Mesenchymal stem cell (in vitro differentiated cells and primary cell): ENCODE measurements at regions not wholly inside any gene's neighbourhood (a gene's known extent, or its start where the extent isn't known, plus 50 kb on each side); places are given as distances from the start of the nearest gene placed in this dataset.

ENCODE experiments used
- DNase-seq: peaks from one replicate; pipeline ENCODE4 v3.0.0-alpha.2; 2013
- H2AFZ ChIP-seq: one replicate; pipeline ENCODE4 v1.6.1; 2013; ENCODE audit warnings: low read depth, mild to moderate bottlenecking, control low read depth, inconsistent platforms, low read length, moderate library complexity
- H2AK5ac ChIP-seq: 2 replicates; pipeline ENCODE4 v1.6.1; 2013; ENCODE audit warnings: low read length, moderate library complexity, mild to moderate bottlenecking, inconsistent platforms; ENCODE audit not compliant: severe bottlenecking
- H2BK120ac ChIP-seq: one replicate; pipeline ENCODE4 v1.6.1; 2013; ENCODE audit warnings: low read depth, mild to moderate bottlenecking, inconsistent platforms, low read length, moderate library complexity
- H2BK12ac ChIP-seq, 2 experiments: one replicate each; pipeline ENCODE4 v1.6.1; 2013; ENCODE audit warnings: inconsistent platforms in 2 of 2, low read length in 2 of 2, mild to moderate bottlenecking in 2 of 2, moderate library complexity in 2 of 2, control low read depth in 1 of 2
- H2BK15ac ChIP-seq: one replicate; pipeline ENCODE4 v1.6.1; 2013; ENCODE audit warnings: mild to moderate bottlenecking, low read depth, inconsistent platforms; ENCODE audit not compliant: poor library complexity, severe bottlenecking
- H2BK5ac ChIP-seq: 2 replicates; pipeline ENCODE4 v1.6.1; 2013; ENCODE audit warnings: low read depth, mild to moderate bottlenecking, low read length, control low read depth, inconsistent platforms; ENCODE audit not compliant: poor library complexity, severe bottlenecking
- H3K14ac ChIP-seq, 2 experiments: one replicate each; pipeline ENCODE4 v1.6.1; 2013; ENCODE audit warnings: inconsistent platforms in 2 of 2, low read length in 2 of 2, control low read depth in 1 of 2, mild to moderate bottlenecking in 1 of 2, moderate library complexity in 1 of 2
- H3K18ac ChIP-seq, 2 experiments: one replicate each; pipeline ENCODE4 v1.6.1; 2013; ENCODE audit warnings: inconsistent platforms in 2 of 2, low read length in 2 of 2, control low read depth in 1 of 2, low read depth in 1 of 2, mild to moderate bottlenecking in 1 of 2
- H3K23ac ChIP-seq, 2 experiments: one replicate each; pipeline ENCODE4 v1.6.1; 2013; ENCODE audit warnings: inconsistent platforms in 2 of 2, low read length in 2 of 2, mild to moderate bottlenecking in 2 of 2, moderate library complexity in 2 of 2, control low read depth in 1 of 2
- H3K27ac ChIP-seq: 2 replicates; pipeline ENCODE4 v1.5.1; 2013; ENCODE audit warnings: mild to moderate bottlenecking, moderate library complexity, low read length, control low read depth, inconsistent platforms; ENCODE audit not compliant: poor library complexity, severe bottlenecking
- H3K27me3 ChIP-seq, 2 experiments: 2 replicates each; pipeline versions ENCODE4 v1.6.1 to v1.7.0; 2013; ENCODE audit warnings: low read length in 2 of 2, mild to moderate bottlenecking in 2 of 2, moderate library complexity in 2 of 2, control low read depth in 1 of 2, inconsistent platforms in 1 of 2; ENCODE audit not compliant: control insufficient read depth in 1 of 2, insufficient read depth in 1 of 2
- H3K36me3 ChIP-seq, 2 experiments: 2 replicates each; pipeline versions ENCODE4 v1.6.1 to v1.7.0; 2013; ENCODE audit warnings: low read length in 2 of 2, control low read depth in 1 of 2, inconsistent platforms in 1 of 2, low read depth in 1 of 2, mild to moderate bottlenecking in 1 of 2; ENCODE audit not compliant: insufficient read depth in 2 of 2, control insufficient read depth in 1 of 2
- H3K4ac ChIP-seq, 2 experiments: one replicate each; pipeline ENCODE4 v1.6.1; 2013; ENCODE audit warnings: inconsistent platforms in 2 of 2, low read length in 2 of 2, mild to moderate bottlenecking in 2 of 2, moderate library complexity in 2 of 2, control low read depth in 1 of 2, low read depth in 1 of 2
- H3K4me1 ChIP-seq: 2 replicates; pipeline ENCODE4 v1.6.1; 2013; ENCODE audit warnings: low read depth, low read length, control low read depth; ENCODE audit not compliant: control insufficient read depth, insufficient read depth
- H3K4me2 ChIP-seq: 2 replicates; pipeline ENCODE4 v1.6.1; 2013; ENCODE audit warnings: low read length, mild to moderate bottlenecking, inconsistent platforms; ENCODE audit not compliant: poor library complexity, severe bottlenecking
- H3K4me3 ChIP-seq, 2 experiments: 2 replicates each; pipeline versions ENCODE4 v1.5.1 to v1.7.0; 2013; ENCODE audit warnings: low read length in 2 of 2, mild to moderate bottlenecking in 2 of 2, control low read depth in 1 of 2, low read depth in 1 of 2; ENCODE audit not compliant: insufficient read depth in 1 of 2
- H3K79me1 ChIP-seq: replicated peaks from 2 replicates; pipeline ENCODE4 v1.6.1; 2013; ENCODE audit warnings: mild to moderate bottlenecking, control low read depth, low read length, inconsistent platforms; ENCODE audit not compliant: poor library complexity, severe bottlenecking
- H3K9ac ChIP-seq: 2 replicates; pipeline ENCODE4 v1.7.0; 2013; ENCODE audit warnings: mild to moderate bottlenecking, low read length, moderate library complexity
- H3K9me3 ChIP-seq: 2 replicates; pipeline ENCODE4 v1.7.0; 2013; ENCODE audit warnings: mild to moderate bottlenecking, low read length; ENCODE audit not compliant: control insufficient read depth
- H4K8ac ChIP-seq: one replicate; pipeline ENCODE4 v1.6.1; 2013; ENCODE audit warnings: inconsistent platforms, mild to moderate bottlenecking, low read length, moderate library complexity
- H4K91ac ChIP-seq: one replicate; pipeline ENCODE4 v1.6.1; 2013; ENCODE audit warnings: mild to moderate bottlenecking, low read length, inconsistent platforms
- WGBS: methylation state at CpG from one replicate; pipeline ENCODE4 v1.1.7; 2013; ENCODE audit warnings: mixed read lengths; 5-methylcytosine and 5-hydroxymethylcytosine counted together

GRCh38 chr12:63410197-63410596 is 258.1 kb downstream of the DPY19L2 start:
- Histone ChIP-seq H3K27ac (no peak overlapping the region), H3K36me3 (no peaks in the 10 kb centered on the region), H3K4ac (no peak overlapping the region), H2BK15ac (no peak overlapping the region), H3K4me2 (no peak overlapping the region), H2BK120ac (no peak overlapping the region), H2AFZ (no peak overlapping the region), H3K18ac (no peak overlapping the region), H3K4me1 (no peaks in the 10 kb centered on the region), H3K14ac (no peak overlapping the region), H2BK12ac (no peak overlapping the region), H3K9me3 (no peaks in the 10 kb centered on the region), H2BK5ac (no peak overlapping the region), H4K91ac (no peak overlapping the region), H3K4me3 (no peak overlapping the region), H3K9ac (no peak overlapping the region), H2AK5ac (no peak overlapping the region), H3K79me1 (no peaks in the 10 kb centered on the region), H3K27me3 (no peaks in the 10 kb centered on the region), H4K8ac (no peak overlapping the region), H3K23ac (no peak overlapping the region)
- no peak for DNase-seq
- 39% methylated on average over 1 of the region's 1 CpG for WGBS

- Histone ChIP-seq H3K23ac (no peak overlapping the region), H3K4me3 (no peak overlapping the region), H3K18ac (no peak overlapping the region), H3K4ac (no peak overlapping the region), H3K9me3 (no peaks in the 10 kb centered on the region), H3K4me1 (no peaks in the 10 kb centered on the region), H2AK5ac (no peak overlapping the region), H2AFZ (no peak overlapping the region), H4K91ac (no peak overlapping the region), H3K4me2 (no peak overlapping the region), H3K27ac (no peak overlapping the region), H3K79me1 (no peaks in the 10 kb centered on the region), H3K14ac (no peak overlapping the region), H2BK5ac (no peak overlapping the region), H3K9ac (no peak overlapping the region), H3K36me3 (no peaks in the 10 kb centered on the region), H3K27me3 (no peaks in the 10 kb centered on the region), H2BK15ac (no peak overlapping the region), H2BK120ac (no peak overlapping the region), H4K8ac (no peak overlapping the region), H2BK12ac (no peak overlapping the region)
- DNase-seq, result no peak
- WGBS, result 93% methylated on average over 1 of the region's 2 CpGs
Observed at GRCh38 chr12:63406781-63407180, 255.8 kb upstream of the AVPR1A start.

- no peak overlapping the region for H3K4me3 ChIP-seq
- H3K4me1 ChIP-seq, result peaks cover 8% of the 10 kb centered on the region
- H2BK15ac ChIP-seq, result no peak overlapping the region
- H2AK5ac ChIP-seq, result no peak overlapping the region
- no peaks in the 10 kb centered on the region for H3K9me3 ChIP-seq
- no peak overlapping the region for H4K8ac ChIP-seq
- no peak overlapping the region for H2BK5ac ChIP-seq
- no peak overlapping the region for H3K4me2 ChIP-seq
- H3K27ac ChIP-seq, result no peak overlapping the region
- no peak overlapping the region for H2BK12ac ChIP-seq
- no CpG with 5 or more reads among the region's 1 CpG for WGBS
- H3K36me3 ChIP-seq, result no peaks in the 10 kb centered on the region
- H3K27me3 ChIP-seq, result no peaks in the 10 kb centered on the region
- no peak overlapping the region for H3K4ac ChIP-seq
- no peak overlapping the region for H3K9ac ChIP-seq
- H3K14ac ChIP-seq, result no peak overlapping the region
- H3K18ac ChIP-seq, result no peak overlapping the region
- H4K91ac ChIP-seq, result no peak overlapping the region
- H2AFZ ChIP-seq, result no peak overlapping the region
- no peak for DNase-seq
- no peak overlapping the region for H2BK120ac ChIP-seq
- H3K79me1 ChIP-seq, result no peaks in the 10 kb centered on the region
- H3K23ac ChIP-seq, result no peak overlapping the region
Observed at GRCh38 chr12:63404611-63405010, 253.6 kb upstream of the AVPR1A start.

GRCh38 chr12:63403256-63403655 is 252.3 kb upstream of the AVPR1A start:
- H3K9me3 ChIP-seq, result peaks cover 7% of the 10 kb centered on the region
- H3K36me3 ChIP-seq, result no peaks in the 10 kb centered on the region
- no peak overlapping the region for H3K4me2 ChIP-seq
- H3K4me1 ChIP-seq, result peaks cover 8% of the 10 kb centered on the region
- no peak overlapping the region for H3K14ac ChIP-seq
- H4K8ac ChIP-seq, result no peak overlapping the region
- no peak overlapping the region for H3K18ac ChIP-seq
- no peak overlapping the region for H3K27ac ChIP-seq
- no CpG with 5 or more reads among the region's 1 CpG for WGBS
- H3K27me3 ChIP-seq, result no peaks in the 10 kb centered on the region
- no peak overlapping the region for H2BK15ac ChIP-seq
- no peak overlapping the region for H2BK12ac ChIP-seq
- H3K79me1 ChIP-seq, result no peaks in the 10 kb centered on the region
- no peak overlapping the region for H3K23ac ChIP-seq
- no peak overlapping the region for H3K9ac ChIP-seq
- DNase-seq, result no peak
- no peak overlapping the region for H4K91ac ChIP-seq
- no peak overlapping the region for H2AK5ac ChIP-seq
- no peak overlapping the region for H2AFZ ChIP-seq
- no peak overlapping the region for H3K4ac ChIP-seq
- no peak overlapping the region for H2BK120ac ChIP-seq
- H3K4me3 ChIP-seq, result no peak overlapping the region
- H2BK5ac ChIP-seq, result no peak overlapping the region
